ENCODE measurements at regions not wholly inside any gene's neighbourhood (a gene's known extent, or its start where the extent isn't known, plus 50 kb on each side); places are given as distances from the start of the nearest gene placed in this dataset.

GRCh38 chr2:59012971-59013370 lies 771.8 kb upstream of the FANCL start:
- Mint-ChIP-seq H3K27me3 (ENCODE audit: insufficient read depth) (peaks cover 5% of the 10 kb centered on the region), H3K27ac (no peak overlapping the region)

GRCh38 chr2:59012234-59012633 lies 771.1 kb upstream of the FANCL start:
- Mint-ChIP-seq H3K36me3 (ENCODE audit: low read depth) (no peaks in the 10 kb centered on the region), H3K9me3 (no peaks in the 10 kb centered on the region), H3K4me3 (no peak overlapping the region), H3K4me1 (ENCODE audit: low read depth) (no peaks in the 10 kb centered on the region), H3K27me3 (ENCODE audit: insufficient read depth) (peaks cover 5% of the 10 kb centered on the region), H3K27ac (no peak overlapping the region)
- DNase-seq: no peak
- no peak for TF ChIP-seq CTCF (IDR thresholded peaks at IDR 0.05)

More at GRCh38 chr2:59012971-59013370, 771.8 kb upstream of the FANCL start:
- H3K9me3 Mint-ChIP-seq: no peaks in the 10 kb centered on the region
- DNase-seq: no peak
- no peaks in the 10 kb centered on the region for H3K4me1 Mint-ChIP-seq (ENCODE audit: low read depth)
- TF ChIP-seq CTCF (IDR thresholded peaks at IDR 0.05): no peak
- H3K36me3 Mint-ChIP-seq (ENCODE audit: low read depth): no peaks in the 10 kb centered on the region
- H3K4me3 Mint-ChIP-seq: no peak overlapping the region

- Mint-ChIP-seq H3K27ac (no peak overlapping the region), H3K9me3 (no peaks in the 10 kb centered on the region), H3K27me3 (ENCODE audit: insufficient read depth) (no peaks in the 10 kb centered on the region; the same call in 1 of the 2 replicates), H3K4me1 (ENCODE audit: low read depth) (no peaks in the 10 kb centered on the region), H3K4me3 (no peak overlapping the region), H3K36me3 (ENCODE audit: low read depth) (no peaks in the 10 kb centered on the region)
- no peak for DNase-seq
- TF ChIP-seq CTCF (IDR thresholded peaks at IDR 0.05): no peak
Observed at GRCh38 chr2:59008950-59009349, 767.8 kb upstream of the FANCL start.

- Mint-ChIP-seq H3K4me3 (no peak overlapping the region), H3K9me3 (no peaks in the 10 kb centered on the region), H3K36me3 (ENCODE audit: low read depth) (no peaks in the 10 kb centered on the region), H3K27ac (no peak overlapping the region), H3K4me1 (ENCODE audit: low read depth) (no peaks in the 10 kb centered on the region), H3K27me3 (ENCODE audit: insufficient read depth) (no peaks in the 10 kb centered on the region)
- TF ChIP-seq CTCF (IDR thresholded peaks at IDR 0.05): no peak
- no peak for DNase-seq
Observed at GRCh38 chr2:59005836-59006615, 764.9 kb upstream of the FANCL start.

GRCh38 chr2:59004621-59005020 lies 763.5 kb upstream of the FANCL start:
- no peak overlapping the region for H3K4me3 Mint-ChIP-seq
- H3K4me1 Mint-ChIP-seq (ENCODE audit: low read depth): no peaks in the 10 kb centered on the region
- H3K9me3 Mint-ChIP-seq: no peaks in the 10 kb centered on the region
- no peaks in the 10 kb centered on the region for H3K27me3 Mint-ChIP-seq (ENCODE audit: insufficient read depth)
- TF ChIP-seq CTCF (IDR thresholded peaks at IDR 0.05): no peak
- DNase-seq: no peak
- no peak overlapping the region for H3K27ac Mint-ChIP-seq
- H3K36me3 Mint-ChIP-seq (ENCODE audit: low read depth): no peaks in the 10 kb centered on the region

Data from HFFc6 (cell line).